ENCODE measurements at regions not wholly inside any gene's neighbourhood (a gene's known extent, or its start where the extent isn't known, plus 50 kb on each side); places are given as distances from the start of the nearest gene placed in this dataset.

DNA sequence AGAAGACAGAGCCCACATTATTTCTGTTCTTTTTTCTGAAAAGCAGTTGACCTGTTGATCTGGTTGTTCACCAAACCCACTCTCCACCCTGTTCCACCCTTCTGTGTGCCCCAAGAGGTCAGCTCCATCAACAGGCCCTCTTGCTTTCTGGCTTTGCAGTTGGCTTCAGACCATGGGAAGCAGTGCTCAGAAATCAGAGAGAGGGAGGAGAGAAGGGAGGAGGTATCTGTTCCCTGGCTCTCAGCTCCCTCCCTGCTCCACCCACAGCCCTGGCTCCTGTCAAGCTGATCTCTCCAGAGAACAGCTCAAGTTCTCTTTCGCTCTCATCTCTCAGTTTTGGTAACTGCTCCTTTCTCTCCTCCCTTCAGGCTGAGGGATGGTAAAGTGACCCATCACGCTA lies 144.2 kb upstream of the RAI14 start:
- no peaks in the 10 kb centered on the region for H3K27me3 ChIP-seq (ENCODE audit: insufficient read depth)
- no peaks in the 10 kb centered on the region for H3K36me3 ChIP-seq (ENCODE audit: insufficient read depth)
- Mint-ChIP-seq H3K9me3 (no peaks in the 10 kb centered on the region), H3K27ac (no peak overlapping the region), H3K27me3 (ENCODE audit: insufficient read depth, low read depth, poor library complexity) (peaks cover 6% of the 10 kb centered on the region), H3K4me3 (no peak overlapping the region), H3K36me3 (ENCODE audit: low read depth) (no peaks in the 10 kb centered on the region), H3K4me1 (peaks cover 16% of the 10 kb centered on the region)
- peak overlapping the region; percentile 89 for H2AFZ ChIP-seq
- peaks cover 12% of the 10 kb centered on the region for H3K9me2 ChIP-seq (ENCODE audit: insufficient read depth)
- TF ChIP-seq, protein P1, sequence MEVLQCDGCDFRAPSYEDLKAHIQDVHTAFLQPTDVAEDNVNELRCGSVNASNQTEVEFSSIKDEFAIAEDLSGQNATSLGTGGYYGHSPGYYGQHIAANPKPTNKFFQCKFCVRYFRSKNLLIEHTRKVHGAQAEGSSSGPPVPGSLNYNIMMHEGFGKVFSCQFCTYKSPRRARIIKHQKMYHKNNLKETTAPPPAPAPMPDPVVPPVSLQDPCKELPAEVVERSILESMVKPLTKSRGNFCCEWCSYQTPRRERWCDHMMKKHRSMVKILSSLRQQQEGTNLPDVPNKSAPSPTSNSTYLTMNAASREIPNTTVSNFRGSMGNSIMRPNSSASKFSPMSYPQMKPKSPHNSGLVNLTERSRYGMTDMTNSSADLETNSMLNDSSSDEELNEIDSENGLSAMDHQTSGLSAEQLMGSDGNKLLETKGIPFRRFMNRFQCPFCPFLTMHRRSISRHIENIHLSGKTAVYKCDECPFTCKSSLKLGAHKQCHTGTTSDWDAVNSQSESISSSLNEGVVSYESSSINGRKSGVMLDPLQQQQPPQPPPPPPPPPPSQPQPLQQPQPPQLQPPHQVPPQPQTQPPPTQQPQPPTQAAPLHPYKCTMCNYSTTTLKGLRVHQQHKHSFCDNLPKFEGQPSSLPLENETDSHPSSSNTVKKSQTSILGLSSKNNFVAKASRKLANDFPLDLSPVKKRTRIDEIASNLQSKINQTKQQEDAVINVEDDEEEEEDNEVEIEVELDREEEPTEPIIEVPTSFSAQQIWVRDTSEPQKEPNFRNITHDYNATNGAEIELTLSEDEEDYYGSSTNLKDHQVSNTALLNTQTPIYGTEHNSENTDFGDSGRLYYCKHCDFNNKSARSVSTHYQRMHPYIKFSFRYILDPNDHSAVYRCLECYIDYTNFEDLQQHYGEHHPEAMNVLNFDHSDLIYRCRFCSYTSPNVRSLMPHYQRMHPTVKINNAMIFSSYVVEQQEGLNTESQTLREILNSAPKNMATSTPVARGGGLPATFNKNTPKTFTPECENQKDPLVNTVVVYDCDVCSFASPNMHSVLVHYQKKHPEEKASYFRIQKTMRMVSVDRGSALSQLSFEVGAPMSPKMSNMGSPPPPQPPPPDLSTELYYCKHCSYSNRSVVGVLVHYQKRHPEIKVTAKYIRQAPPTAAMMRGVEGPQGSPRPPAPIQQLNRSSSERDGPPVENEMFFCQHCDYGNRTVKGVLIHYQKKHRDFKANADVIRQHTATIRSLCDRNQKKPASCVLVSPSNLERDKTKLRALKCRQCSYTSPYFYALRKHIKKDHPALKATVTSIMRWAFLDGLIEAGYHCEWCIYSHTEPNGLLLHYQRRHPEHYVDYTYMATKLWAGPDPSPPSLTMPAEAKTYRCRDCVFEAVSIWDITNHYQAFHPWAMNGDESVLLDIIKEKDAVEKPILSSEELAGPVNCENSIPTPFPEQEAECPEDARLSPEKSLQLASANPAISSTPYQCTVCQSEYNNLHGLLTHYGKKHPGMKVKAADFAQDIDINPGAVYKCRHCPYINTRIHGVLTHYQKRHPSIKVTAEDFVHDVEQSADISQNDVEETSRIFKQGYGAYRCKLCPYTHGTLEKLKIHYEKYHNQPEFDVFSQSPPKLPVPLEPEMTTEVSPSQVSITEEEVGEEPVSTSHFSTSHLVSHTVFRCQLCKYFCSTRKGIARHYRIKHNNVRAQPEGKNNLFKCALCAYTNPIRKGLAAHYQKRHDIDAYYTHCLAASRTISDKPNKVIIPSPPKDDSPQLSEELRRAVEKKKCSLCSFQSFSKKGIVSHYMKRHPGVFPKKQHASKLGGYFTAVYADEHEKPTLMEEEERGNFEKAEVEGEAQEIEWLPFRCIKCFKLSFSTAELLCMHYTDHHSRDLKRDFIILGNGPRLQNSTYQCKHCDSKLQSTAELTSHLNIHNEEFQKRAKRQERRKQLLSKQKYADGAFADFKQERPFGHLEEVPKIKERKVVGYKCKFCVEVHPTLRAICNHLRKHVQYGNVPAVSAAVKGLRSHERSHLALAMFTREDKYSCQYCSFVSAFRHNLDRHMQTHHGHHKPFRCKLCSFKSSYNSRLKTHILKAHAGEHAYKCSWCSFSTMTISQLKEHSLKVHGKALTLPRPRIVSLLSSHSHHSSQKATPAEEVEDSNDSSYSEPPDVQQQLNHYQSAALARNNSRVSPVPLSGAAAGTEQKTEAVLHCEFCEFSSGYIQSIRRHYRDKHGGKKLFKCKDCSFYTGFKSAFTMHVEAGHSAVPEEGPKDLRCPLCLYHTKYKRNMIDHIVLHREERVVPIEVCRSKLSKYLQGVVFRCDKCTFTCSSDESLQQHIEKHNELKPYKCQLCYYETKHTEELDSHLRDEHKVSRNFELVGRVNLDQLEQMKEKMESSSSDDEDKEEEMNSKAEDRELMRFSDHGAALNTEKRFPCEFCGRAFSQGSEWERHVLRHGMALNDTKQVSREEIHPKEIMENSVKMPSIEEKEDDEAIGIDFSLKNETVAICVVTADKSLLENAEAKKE (CRISPR knock-in tag; IDR thresholded peaks at IDR 0.05), result no peak
- TF ChIP-seq, protein P2, sequence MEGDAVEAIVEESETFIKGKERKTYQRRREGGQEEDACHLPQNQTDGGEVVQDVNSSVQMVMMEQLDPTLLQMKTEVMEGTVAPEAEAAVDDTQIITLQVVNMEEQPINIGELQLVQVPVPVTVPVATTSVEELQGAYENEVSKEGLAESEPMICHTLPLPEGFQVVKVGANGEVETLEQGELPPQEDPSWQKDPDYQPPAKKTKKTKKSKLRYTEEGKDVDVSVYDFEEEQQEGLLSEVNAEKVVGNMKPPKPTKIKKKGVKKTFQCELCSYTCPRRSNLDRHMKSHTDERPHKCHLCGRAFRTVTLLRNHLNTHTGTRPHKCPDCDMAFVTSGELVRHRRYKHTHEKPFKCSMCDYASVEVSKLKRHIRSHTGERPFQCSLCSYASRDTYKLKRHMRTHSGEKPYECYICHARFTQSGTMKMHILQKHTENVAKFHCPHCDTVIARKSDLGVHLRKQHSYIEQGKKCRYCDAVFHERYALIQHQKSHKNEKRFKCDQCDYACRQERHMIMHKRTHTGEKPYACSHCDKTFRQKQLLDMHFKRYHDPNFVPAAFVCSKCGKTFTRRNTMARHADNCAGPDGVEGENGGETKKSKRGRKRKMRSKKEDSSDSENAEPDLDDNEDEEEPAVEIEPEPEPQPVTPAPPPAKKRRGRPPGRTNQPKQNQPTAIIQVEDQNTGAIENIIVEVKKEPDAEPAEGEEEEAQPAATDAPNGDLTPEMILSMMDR (conservative IDR thresholded peaks at IDR 0.05; ENCODE audit: low read depth in 2 of 2), result no peak
- TF ChIP-seq, protein P3, sequence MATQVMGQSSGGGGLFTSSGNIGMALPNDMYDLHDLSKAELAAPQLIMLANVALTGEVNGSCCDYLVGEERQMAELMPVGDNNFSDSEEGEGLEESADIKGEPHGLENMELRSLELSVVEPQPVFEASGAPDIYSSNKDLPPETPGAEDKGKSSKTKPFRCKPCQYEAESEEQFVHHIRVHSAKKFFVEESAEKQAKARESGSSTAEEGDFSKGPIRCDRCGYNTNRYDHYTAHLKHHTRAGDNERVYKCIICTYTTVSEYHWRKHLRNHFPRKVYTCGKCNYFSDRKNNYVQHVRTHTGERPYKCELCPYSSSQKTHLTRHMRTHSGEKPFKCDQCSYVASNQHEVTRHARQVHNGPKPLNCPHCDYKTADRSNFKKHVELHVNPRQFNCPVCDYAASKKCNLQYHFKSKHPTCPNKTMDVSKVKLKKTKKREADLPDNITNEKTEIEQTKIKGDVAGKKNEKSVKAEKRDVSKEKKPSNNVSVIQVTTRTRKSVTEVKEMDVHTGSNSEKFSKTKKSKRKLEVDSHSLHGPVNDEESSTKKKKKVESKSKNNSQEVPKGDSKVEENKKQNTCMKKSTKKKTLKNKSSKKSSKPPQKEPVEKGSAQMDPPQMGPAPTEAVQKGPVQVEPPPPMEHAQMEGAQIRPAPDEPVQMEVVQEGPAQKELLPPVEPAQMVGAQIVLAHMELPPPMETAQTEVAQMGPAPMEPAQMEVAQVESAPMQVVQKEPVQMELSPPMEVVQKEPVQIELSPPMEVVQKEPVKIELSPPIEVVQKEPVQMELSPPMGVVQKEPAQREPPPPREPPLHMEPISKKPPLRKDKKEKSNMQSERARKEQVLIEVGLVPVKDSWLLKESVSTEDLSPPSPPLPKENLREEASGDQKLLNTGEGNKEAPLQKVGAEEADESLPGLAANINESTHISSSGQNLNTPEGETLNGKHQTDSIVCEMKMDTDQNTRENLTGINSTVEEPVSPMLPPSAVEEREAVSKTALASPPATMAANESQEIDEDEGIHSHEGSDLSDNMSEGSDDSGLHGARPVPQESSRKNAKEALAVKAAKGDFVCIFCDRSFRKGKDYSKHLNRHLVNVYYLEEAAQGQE (IDR thresholded peaks at IDR 0.05; ENCODE audit: unreplicated experiment), result no peak
- TF ChIP-seq ZNF114 (CRISPR knock-in tag; IDR thresholded peaks at IDR 0.05) (no peak), EZH2 (IDR thresholded peaks at IDR 0.05; ENCODE audit: low read depth, unreplicated experiment) (no peak), EZH2phosphoT487 (IDR thresholded peaks at IDR 0.05; ENCODE audit: unreplicated experiment) (no peak), STAT1 (IDR thresholded peaks at IDR 0.05; ENCODE audit: unreplicated experiment) (no peak), CREB1 (CRISPR knock-in tag; IDR thresholded peaks at IDR 0.05; ENCODE audit: low read depth) (no peak), NANOG (IDR thresholded peaks at IDR 0.05; ENCODE audit: borderline replicate concordance) (no peak), JUNB (IDR thresholded peaks at IDR 0.05; ENCODE audit: unreplicated experiment) (no peak), ZNF331 (CRISPR knock-in tag; IDR thresholded peaks at IDR 0.05; ENCODE audit: low read depth) (no peak), POLR2AphosphoS5 (IDR thresholded peaks at IDR 0.05; ENCODE audit: low read depth) (no peak)
- TF ChIP-seq, protein P4, sequence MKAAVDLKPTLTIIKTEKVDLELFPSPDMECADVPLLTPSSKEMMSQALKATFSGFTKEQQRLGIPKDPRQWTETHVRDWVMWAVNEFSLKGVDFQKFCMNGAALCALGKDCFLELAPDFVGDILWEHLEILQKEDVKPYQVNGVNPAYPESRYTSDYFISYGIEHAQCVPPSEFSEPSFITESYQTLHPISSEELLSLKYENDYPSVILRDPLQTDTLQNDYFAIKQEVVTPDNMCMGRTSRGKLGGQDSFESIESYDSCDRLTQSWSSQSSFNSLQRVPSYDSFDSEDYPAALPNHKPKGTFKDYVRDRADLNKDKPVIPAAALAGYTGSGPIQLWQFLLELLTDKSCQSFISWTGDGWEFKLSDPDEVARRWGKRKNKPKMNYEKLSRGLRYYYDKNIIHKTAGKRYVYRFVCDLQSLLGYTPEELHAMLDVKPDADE (IDR thresholded peaks at IDR 0.05), result no peak
- peaks cover 14% of the 10 kb centered on the region for H3K4me1 ChIP-seq (ENCODE audit: insufficient read depth)
- no peaks in the 10 kb centered on the region for H4K20me1 ChIP-seq (replicated peaks; ENCODE audit: insufficient read depth)
- no peak overlapping the region for H3K27ac ChIP-seq (ENCODE audit: low read depth)
- H3K4me2 ChIP-seq, result no peak overlapping the region
- ATAC-seq (peak; percentile 79), DNase-seq (ENCODE audit: low spot score) (no peak)
- H3K4me3 ChIP-seq, result no peak overlapping the region
- no peaks in the 10 kb centered on the region for H3F3A ChIP-seq (replicated peaks; ENCODE audit: low read depth)
- no peaks in the 10 kb centered on the region for H3K79me2 ChIP-seq (replicated peaks; ENCODE audit: insufficient read depth)

Measured in GM23338 (cell line).